ENCODE measurements at regions not wholly inside any gene's neighbourhood (a gene's known extent, or its start where the extent isn't known, plus 50 kb on each side); places are given as distances from the start of the nearest gene placed in this dataset.

DNA sequence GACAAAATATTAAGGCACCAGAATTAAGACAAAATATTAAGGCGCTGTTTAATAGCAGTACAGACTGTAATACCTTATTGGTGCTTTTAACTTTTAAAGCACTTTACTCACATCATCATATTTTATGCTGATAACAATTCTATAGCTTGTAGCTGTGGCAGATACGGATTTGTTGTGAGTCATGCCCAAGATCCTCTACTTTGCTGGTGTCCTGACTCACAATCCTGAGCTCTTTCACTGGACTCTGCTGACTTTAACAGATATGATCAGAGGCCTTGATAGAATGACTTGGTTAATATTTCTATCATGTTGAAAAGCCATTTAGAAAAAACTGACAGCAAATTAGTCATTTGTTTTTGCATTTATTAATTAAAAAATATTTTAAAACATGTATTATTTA lies 99.0 kb upstream of the PKP2 start:
- TF ChIP-seq POLR2G (IDR thresholded peaks at IDR 0.05; ENCODE audit: low read depth, low read length) (no peak), MEF2D (tag; conservative IDR thresholded peaks at IDR 0.05; ENCODE audit: low read depth) (no peak)
- TF ChIP-seq, protein P1, sequence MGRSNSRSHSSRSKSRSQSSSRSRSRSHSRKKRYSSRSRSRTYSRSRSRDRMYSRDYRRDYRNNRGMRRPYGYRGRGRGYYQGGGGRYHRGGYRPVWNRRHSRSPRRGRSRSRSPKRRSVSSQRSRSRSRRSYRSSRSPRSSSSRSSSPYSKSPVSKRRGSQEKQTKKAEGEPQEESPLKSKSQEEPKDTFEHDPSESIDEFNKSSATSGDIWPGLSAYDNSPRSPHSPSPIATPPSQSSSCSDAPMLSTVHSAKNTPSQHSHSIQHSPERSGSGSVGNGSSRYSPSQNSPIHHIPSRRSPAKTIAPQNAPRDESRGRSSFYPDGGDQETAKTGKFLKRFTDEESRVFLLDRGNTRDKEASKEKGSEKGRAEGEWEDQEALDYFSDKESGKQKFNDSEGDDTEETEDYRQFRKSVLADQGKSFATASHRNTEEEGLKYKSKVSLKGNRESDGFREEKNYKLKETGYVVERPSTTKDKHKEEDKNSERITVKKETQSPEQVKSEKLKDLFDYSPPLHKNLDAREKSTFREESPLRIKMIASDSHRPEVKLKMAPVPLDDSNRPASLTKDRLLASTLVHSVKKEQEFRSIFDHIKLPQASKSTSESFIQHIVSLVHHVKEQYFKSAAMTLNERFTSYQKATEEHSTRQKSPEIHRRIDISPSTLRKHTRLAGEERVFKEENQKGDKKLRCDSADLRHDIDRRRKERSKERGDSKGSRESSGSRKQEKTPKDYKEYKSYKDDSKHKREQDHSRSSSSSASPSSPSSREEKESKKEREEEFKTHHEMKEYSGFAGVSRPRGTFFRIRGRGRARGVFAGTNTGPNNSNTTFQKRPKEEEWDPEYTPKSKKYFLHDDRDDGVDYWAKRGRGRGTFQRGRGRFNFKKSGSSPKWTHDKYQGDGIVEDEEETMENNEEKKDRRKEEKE (IDR thresholded peaks at IDR 0.05; ENCODE audit: borderline replicate concordance in 1 of 2, control insufficient read depth in 1 of 2, low read depth in 2 of 2, low read length in 1 of 2) = no peak

All from K562 (cell line).